GM12878 (cell line): ENCODE measurements at regions not wholly inside any gene's neighbourhood (a gene's known extent, or its start where the extent isn't known, plus 50 kb on each side); places are given as distances from the start of the nearest gene placed in this dataset.

Source experiments
- ATAC-seq: fragments of 200-7000 bp; cut with Tn5 transposase; 3 replicates; pipeline ENCODE4 v1.9.1; 2020; ENCODE audit warnings: mild to moderate bottlenecking, moderate library complexity
- BruUV-seq: library from RNA; stranded (reverse); fragments of 400-500 nt; replicated peaks from 2 replicates; lab custom pipeline; 2021; lab: Mats Ljungman, UMichigan
- CTCF ChIA-PET: fragments of 300-600 bp; sonication (Branson Sonifier 250); formaldehyde crosslinking; extraction: SDS; loops from one replicate; lab custom pipeline; 2021; ENCODE audit warnings: inconsistent platforms; lab: Yijun Ruan, JAX
- POLR2A ChIA-PET: fragments of 350-600 bp; formaldehyde crosslinking; extraction: SDS; loops from one replicate; lab custom pipeline; 2021; ENCODE audit warnings: inconsistent platforms; lab: Charles Lee
- RAD21 ChIA-PET: fragments of 300-600 bp; sonication (Branson Sonifier 250); formaldehyde crosslinking; loops from one replicate; lab custom pipeline; 2023; ENCODE audit warnings: antibody characterized with exemption; ENCODE audit not compliant: unreplicated experiment; lab: Charles Lee
- SMC1A ChIA-PET: fragments of 300-600 bp; sonication (Branson Sonifier 250); formaldehyde crosslinking; loops from one replicate; lab custom pipeline; 2023; ENCODE audit not compliant: unreplicated experiment, uncharacterized antibody; lab: Charles Lee
- DNase-seq: peaks from one replicate; pipeline ENCODE4 v3.0.0-alpha.2; 2011; ENCODE audit warnings: low read depth, low spot score
- FAIRE-seq: peaks from 3 replicates; lab custom pipeline; 2011; peaks lifted over from hg19 to GRCh38; lab: Jason Lieb, UNC
- H2AFZ ChIP-seq: 2 replicates; pipeline ENCODE4 v1.6.0; 2011; ENCODE audit warnings: low read depth, low read length, control low read depth; ENCODE audit not compliant: control insufficient read depth
- H3K27ac ChIP-seq: 2 replicates; pipeline ENCODE4 v1.5.1; 2011; ENCODE audit warnings: control low read depth; ENCODE audit not compliant: control insufficient read depth, insufficient read depth
- H3K27me3 ChIP-seq, 2 experiments: replicated peaks in 1 of 2; 2 replicates each; pipeline versions ENCODE4 v1.6.0 to v1.6.1; 2011; ENCODE audit warnings: low read length in 1 of 2; ENCODE audit not compliant: control insufficient read depth in 2 of 2, insufficient read depth in 2 of 2
- H3K36me3 ChIP-seq, 2 experiments: 2 replicates each; pipeline ENCODE4 v1.5.1; 2011; ENCODE audit warnings: low read length in 1 of 2; ENCODE audit not compliant: control insufficient read depth in 2 of 2, insufficient read depth in 2 of 2
- H3K4me1 ChIP-seq: 2 replicates; pipeline ENCODE4 v1.6.1; 2011; ENCODE audit warnings: mild to moderate bottlenecking, low read length, moderate library complexity, mixed read lengths; ENCODE audit not compliant: control insufficient read depth, insufficient read depth
- H3K4me2 ChIP-seq: 2 replicates; pipeline ENCODE4 v1.6.0; 2011; ENCODE audit warnings: control low read depth; ENCODE audit not compliant: control insufficient read depth, insufficient read depth
- H3K4me3 ChIP-seq: fragments of 200-600 bp; sonication (generic); 2 replicates; pipeline ENCODE4 v1.5.1; 2016
- H3K79me2 ChIP-seq: 2 replicates; pipeline ENCODE4 v1.6.0; 2011; ENCODE audit warnings: low read length; ENCODE audit not compliant: control insufficient read depth, insufficient read depth
- H3K9ac ChIP-seq: 2 replicates; pipeline ENCODE4 v1.8.0; 2011; ENCODE audit warnings: low read length, control low read depth, mixed read lengths; ENCODE audit not compliant: control insufficient read depth, insufficient read depth
- H3K9me3 ChIP-seq: replicated peaks from 3 replicates; pipeline ENCODE4 v1.5.1; 2011; ENCODE audit warnings: mild to moderate bottlenecking, low read length; ENCODE audit not compliant: control insufficient read depth, insufficient read depth
- H4K20me1 ChIP-seq: 2 replicates; pipeline ENCODE4 v1.6.0; 2011; ENCODE audit not compliant: control insufficient read depth, insufficient read depth
- GATAD2B ChIP-seq: fragments of 450-650 bp; conservative IDR thresholded peaks from 2 replicates; pipeline ENCODE4 v1.6.1; 2017; ENCODE audit warnings: low read depth, mild to moderate bottlenecking, moderate library complexity
- WGBS: methylation state at CpG from one replicate; pipeline ENCODE4 v1.1.6; 2016; ENCODE audit warnings: low lambda C conversion rate; ENCODE audit not compliant: insufficient replicate concordance, insufficient coverage; ENCODE audit errors: missing lambda C conversion rate; 5-methylcytosine and 5-hydroxymethylcytosine counted together
- in situ Hi-C: fragments of 300-500 bp; cut with MboI; formaldehyde crosslinking; loops from 9 replicates; pipeline ENCODE4 v1.14.3; 2018; ENCODE audit warnings: mixed read lengths
- intact Hi-C: fragments of 100-400 bp; cut with micrococcal nuclease; formaldehyde crosslinking; loops from one replicate; pipeline ENCODE4 v1.14.2; 2022; ENCODE audit not compliant: unreplicated experiment
- TF ChIP-seq, protein P1 (sequence below): fragments of 450-650 bp; IDR thresholded peaks from 2 replicates; pipeline ENCODE4 v1.6.1; 2017; ENCODE audit warnings: mild to moderate bottlenecking, moderate library complexity

DNA sequence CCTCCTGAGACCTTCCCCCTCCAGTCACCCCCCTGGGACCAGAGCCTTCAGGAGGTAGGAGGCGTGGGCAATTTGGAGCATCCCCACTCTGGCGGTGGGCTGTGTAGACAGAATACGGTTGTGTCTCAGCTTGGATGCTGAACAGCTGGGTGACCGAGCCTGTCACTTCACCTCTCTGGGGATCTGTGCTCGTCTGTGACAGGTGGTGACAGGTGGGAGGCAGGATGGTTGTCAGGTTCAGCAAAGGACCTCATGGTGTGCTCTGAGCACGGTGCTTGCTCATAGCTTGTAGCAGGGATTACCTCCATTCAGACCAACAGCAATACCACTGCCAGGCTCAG, 186.5 kb upstream of the HS6ST1 start:
- CTCF ChIA-PET: no interaction called here
- H2AFZ ChIP-seq: no peak overlapping the region
- BruUV-seq: no TSS peak

More for the DNA sequence above, 186.5 kb upstream of the HS6ST1 start:
- WGBS: 10% methylated on average over 6 of the region's 6 CpGs
- ChIA-PET POLR2A (no interaction called here), SMC1A (no interaction called here), RAD21 (no interaction called here)
- Histone ChIP-seq H4K20me1 (no peaks in the 10 kb centered on the region), H3K4me3 (no peak overlapping the region), H3K4me2 (no peak overlapping the region), H3K27me3 (no peaks in the 10 kb centered on the region; a peak in 1 of 4 replicates), H3K79me2 (no peaks in the 10 kb centered on the region), H3K9me3 (no peaks in the 10 kb centered on the region), H3K27ac (no peak overlapping the region), H3K36me3 (no peaks in the 10 kb centered on the region), H3K4me1 (no peaks in the 10 kb centered on the region), H3K9ac (no peak overlapping the region)
- DNase-seq (no peak), FAIRE-seq (no peak), ATAC-seq (no peak)
- in situ Hi-C loops: no loop called here
- TF ChIP-seq, protein P1, sequence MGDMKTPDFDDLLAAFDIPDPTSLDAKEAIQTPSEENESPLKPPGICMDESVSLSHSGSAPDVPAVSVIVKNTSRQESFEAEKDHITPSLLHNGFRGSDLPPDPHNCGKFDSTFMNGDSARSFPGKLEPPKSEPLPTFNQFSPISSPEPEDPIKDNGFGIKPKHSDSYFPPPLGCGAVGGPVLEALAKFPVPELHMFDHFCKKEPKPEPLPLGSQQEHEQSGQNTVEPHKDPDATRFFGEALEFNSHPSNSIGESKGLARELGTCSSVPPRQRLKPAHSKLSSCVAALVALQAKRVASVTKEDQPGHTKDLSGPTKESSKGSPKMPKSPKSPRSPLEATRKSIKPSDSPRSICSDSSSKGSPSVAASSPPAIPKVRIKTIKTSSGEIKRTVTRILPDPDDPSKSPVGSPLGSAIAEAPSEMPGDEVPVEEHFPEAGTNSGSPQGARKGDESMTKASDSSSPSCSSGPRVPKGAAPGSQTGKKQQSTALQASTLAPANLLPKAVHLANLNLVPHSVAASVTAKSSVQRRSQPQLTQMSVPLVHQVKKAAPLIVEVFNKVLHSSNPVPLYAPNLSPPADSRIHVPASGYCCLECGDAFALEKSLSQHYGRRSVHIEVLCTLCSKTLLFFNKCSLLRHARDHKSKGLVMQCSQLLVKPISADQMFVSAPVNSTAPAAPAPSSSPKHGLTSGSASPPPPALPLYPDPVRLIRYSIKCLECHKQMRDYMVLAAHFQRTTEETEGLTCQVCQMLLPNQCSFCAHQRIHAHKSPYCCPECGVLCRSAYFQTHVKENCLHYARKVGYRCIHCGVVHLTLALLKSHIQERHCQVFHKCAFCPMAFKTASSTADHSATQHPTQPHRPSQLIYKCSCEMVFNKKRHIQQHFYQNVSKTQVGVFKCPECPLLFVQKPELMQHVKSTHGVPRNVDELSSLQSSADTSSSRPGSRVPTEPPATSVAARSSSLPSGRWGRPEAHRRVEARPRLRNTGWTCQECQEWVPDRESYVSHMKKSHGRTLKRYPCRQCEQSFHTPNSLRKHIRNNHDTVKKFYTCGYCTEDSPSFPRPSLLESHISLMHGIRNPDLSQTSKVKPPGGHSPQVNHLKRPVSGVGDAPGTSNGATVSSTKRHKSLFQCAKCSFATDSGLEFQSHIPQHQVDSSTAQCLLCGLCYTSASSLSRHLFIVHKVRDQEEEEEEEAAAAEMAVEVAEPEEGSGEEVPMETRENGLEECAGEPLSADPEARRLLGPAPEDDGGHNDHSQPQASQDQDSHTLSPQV: no peak
- no peak for TF ChIP-seq GATAD2B
- intact Hi-C loops: no loop called here
